ENCODE measurements at regions not wholly inside any gene's neighbourhood (a gene's known extent, or its start where the extent isn't known, plus 50 kb on each side); places are given as distances from the start of the nearest gene placed in this dataset.
"Not testable (repeated sequence)": the region's sequence is repeated elsewhere in the genome, so short reads cannot be mapped to it uniquely, and the experiment has no call there.

DNA sequence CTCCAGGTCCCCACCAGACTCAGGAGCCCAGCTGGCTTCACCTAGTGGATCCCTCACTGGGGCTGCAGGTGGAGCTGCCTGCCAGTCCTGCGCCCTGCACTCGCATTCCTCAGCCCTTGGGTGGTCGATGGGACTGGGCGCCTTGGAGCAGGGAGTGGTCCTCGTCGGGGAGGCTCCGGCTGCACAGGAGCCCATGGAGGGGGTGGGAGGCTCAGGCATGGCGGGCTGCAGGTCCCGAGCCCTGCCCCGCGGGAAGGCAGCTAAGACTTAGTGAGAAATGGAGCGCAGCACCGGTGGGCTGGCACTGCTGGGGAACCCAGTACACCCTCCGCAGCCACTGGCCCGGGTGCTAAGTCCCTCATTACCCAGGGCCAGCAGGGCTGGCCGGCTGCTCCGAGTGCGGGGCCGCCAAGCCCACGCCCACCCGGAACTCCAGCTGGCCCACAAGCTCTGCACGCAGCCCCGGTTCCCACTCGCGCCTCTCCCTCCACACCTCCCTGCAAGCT is 203.4 kb downstream of the DSC3 start:
- not testable (repeated sequence) for DNase-seq (ENCODE audit: extremely low read depth, low read depth)

DNA sequence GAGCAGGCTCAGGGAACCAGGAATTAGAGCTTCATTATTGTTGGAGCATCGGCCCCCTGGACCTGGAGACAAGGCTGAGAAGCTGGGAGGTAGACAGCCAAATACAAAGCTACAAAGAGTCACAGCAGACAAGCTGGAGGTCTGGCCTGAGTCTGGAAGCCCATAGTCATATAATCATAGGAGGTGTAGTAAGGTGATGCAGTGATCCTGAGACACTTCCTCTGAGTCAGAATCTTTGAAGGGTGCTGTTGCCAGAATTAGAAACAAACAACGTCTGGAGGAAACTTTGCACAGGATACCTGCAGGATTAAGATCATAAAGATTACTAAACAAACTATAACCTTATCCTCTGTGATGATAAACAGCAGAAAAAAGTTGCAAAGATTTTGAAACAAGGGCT is 213.8 kb downstream of the DSC3 start:
- DNase-seq (ENCODE audit: extremely low read depth, low read depth) = no peak

DNA sequence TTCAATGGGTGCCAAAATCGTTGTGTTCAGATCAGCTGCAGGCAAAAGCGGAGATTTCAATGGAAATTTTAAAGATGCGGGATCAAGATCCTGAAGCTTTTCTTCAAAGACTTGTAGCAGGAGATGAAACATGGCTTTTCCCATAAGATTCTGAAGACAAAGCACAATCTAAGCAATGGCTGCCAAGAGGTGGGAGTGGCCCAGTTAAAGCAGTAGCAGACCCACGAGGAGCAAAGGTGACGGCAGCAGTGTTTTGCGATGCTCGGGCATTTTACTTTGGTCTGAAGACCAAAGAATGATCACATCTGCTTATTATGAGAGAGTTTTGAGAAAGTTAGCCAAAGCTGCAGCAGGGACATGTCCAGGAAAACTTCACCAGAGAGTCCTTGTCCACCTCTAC is 222.9 kb downstream of the DSC3 start:
- no peak for DNase-seq (ENCODE audit: extremely low read depth, low read depth)

DNA sequence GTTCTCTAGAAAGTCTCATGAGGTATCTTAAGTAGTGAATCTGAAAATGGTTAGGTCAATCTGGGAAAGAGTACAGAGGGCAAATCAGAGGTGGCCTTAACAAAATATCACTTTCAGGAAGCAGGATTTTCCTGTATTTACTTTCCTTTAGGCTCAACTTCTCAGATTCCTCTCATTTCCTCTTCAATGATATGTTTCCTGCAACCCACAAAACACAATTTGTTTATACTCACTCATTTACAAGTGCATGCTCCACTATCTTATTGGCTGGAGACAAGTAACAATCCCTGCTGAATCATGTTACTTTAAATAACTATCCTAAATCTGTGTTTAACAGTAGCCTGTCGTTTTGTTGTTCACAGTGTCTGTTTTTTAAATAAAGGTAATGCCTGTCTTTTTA is 228.1 kb downstream of the DSC3 start:
- DNase-seq (ENCODE audit: extremely low read depth, low read depth) = no peak

DNA sequence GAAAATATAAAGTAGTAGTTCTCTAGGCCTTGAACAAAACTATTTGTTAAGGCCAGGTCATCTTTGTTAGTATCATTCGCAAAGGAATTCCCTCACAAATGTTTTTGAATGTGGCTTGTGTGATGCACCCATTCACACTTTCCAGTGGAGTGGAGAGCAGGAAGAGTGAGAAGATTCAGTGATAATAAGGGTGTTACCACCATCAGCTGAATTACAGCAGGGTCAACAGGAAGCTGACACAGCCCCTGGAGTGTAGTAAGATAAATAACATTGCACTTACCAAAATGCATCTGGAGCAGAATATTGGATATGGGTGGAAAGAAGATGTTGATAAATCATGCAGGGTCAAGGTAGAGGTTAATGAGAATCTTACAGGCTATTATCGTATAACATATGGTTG is 231.0 kb downstream of the DSC3 start:
- no peak for DNase-seq (ENCODE audit: extremely low read depth, low read depth)

DNA sequence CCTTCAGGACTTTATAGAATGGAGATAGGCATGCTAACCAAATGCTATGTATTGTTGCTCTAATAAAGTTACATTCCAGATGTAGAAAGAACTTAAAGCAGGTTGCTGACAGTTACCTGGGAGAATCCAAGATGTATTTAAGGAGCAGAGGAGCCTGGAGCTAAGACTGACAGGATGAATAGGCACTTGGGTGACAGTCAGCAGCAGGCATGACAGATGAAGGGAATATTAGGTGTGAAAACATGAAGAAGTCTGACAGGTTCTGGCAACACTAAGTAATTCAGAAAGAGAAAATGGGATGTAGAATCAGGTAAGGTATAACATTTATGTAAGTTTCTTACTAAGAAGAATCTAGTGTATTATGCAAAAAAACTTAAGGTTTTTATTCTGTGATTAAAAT is 232.0 kb downstream of the DSC3 start:
- no peak for DNase-seq (ENCODE audit: extremely low read depth, low read depth)

DNA sequence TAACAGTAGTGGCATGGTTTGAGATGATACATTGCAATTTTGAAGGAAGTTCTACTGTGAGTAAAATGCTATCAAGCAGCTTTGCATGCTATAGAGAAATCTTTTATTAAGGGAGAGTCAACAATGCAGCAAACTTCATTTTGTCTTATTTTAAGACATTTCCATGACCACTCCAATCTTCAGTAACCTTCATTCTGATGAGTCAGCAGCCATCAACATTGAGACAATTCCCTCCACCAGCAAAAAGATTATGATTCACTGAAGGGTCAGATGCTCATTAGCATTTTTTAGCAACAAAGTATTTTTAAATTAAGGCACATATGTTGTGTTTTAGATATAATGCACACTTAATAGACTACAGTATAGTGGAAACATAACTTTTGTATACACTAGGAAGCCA is 235.7 kb downstream of the DSC3 start:
- no peak for DNase-seq (ENCODE audit: extremely low read depth, low read depth)

DNA sequence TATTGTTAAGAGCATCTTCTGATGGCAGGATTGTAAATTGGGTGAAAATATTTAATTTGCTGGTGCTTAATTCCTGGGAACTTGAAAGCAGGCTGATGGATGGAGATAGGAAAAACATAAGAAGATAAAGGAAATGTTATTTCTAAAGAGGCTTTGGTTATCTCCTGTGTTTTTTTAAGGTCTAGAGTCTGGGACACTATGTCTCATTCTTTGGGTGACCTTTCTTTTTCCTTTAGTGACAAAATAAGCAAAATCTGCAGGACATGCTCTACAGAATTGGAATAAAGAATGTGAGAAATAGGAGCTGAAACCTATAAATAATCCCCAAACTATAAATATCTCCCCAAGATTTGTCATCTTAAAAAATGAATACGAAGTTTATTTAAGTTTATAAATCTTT is 241.7 kb downstream of the DSC3 start:
- DNase-seq (ENCODE audit: extremely low read depth, low read depth) = no peak

DNA sequence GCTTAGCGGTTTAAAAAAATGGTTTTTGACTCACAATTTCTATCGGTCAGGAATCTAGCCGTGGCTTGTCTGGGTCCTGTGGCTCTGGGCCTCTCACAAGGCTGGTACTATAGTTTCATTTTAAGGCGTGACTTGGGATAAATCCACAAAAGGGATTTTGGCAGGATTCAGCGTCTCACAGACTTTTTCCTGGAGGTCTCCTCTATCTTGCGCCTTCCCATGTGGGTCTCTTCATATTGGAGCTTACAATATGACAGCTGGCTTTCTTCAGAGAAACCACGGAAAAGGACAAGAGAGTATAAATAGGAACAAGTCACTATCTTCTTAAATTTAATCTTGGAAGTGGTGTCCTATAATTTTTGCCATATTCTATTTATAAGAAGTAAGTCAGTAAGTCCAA is 250.5 kb downstream of the DSC3 start:
- DNase-seq (ENCODE audit: extremely low read depth, low read depth) = no peak

DNA sequence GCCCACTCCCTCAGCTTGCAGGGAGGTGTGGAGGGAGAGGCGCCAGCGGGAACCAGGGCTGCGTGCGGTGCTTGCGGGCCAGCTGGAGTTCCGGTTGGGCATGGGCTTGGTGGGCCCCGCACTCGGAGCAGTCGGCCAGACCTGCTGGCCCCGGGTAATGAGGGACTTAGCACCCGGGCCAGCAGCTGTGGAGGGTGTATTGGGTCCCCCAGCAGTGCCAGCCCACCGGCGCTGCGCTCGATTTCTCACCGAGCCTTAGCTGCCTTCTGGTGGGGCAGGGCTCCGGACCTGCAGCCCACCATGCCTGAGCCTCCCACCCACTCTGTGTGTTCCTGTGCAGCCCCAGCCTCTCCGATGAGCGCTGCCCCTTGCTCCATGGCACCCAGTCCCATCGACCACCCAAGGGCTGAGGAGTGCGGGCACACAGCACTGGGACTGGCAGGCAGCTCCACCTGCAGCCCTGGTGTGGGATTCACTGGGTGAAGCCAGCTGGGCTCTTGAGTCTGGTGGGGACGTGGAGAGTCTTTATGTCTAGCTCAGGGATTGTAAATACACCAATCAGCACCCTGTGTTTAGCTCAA is 254.0 kb downstream of the DSC3 start:
- not testable (repeated sequence) for DNase-seq (ENCODE audit: extremely low read depth, low read depth)

DNA sequence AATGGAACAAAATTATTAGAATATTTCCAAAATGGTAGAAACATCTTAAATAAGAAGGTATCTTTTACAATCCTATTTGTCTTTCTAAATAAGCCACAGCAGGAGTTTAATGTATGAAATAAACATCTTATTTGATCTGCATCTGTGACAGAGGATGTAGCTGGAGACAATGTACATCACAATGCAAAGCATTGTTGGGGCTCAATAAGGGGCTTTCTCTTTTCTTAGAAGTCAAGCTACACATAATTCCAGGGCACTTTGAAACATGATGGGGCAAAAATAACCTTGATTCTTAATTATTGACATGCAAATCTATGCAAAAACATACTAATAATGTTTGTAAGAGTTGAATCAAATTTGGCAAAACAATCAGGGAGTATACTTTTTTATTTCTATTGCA is 255.1 kb downstream of the DSC3 start:
- no peak for DNase-seq (ENCODE audit: extremely low read depth, low read depth)

DNA sequence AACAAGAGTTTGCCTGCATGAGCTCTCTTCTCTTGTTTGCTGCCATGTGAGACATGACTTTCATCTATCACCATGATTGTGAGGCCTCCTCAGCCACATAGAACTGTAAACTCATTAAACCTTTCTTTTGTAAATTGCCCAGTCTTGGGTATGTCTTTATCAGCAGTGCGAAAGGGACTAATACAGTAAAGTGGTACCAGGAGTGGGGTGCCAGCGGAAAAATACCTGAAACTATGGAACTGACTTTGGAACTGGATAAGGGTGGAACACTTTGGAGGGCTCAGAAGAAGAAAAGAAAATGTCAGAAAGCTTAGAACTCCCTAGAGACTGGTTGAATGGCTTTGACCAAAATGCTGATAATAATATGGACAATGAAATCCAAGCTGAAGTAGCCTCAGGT is 260.9 kb downstream of the DSC3 start:
- no peak for DNase-seq (ENCODE audit: extremely low read depth, low read depth)

DNA sequence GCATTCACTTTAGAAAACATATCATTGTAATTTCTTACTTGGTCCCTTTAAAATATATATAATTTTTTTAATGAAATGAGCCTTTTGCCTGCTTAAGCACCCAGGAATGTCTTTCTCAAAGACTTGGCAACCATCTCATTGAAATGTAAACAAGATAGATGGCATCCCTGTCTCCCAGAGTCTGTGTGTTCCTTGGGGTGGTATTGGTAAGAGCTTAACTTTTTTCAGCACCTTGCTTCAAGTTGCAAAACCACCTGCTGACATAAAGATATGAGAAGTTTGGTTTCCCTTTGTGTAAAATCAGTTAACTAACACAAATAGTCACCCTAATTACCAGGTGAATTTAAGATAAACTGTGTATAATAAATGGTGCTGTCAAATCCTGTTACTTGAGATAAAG is 266.9 kb downstream of the DSC3 start:
- no peak for DNase-seq (ENCODE audit: extremely low read depth, low read depth)

DNA sequence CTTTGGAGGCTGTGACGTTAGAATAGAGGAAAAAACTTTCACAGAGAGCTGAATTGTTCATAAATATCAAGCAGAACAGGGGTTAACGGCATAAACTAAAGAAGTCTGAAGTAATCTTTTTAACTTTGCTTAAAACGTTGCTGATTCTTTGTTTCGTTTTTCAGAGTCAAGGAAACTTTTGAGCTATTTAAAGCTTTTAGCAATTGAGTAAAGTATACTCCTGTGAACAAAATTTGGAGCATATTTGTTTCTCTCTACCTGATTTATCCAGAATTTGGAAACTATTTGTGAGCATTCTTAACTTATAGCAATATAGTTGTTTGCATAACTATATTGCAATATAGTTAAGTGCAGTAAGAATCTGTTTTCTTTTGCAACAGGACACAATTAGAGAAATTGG is 270.4 kb downstream of the DSC3 start:
- DNase-seq (ENCODE audit: extremely low read depth, low read depth) = not testable (repeated sequence)

DNA sequence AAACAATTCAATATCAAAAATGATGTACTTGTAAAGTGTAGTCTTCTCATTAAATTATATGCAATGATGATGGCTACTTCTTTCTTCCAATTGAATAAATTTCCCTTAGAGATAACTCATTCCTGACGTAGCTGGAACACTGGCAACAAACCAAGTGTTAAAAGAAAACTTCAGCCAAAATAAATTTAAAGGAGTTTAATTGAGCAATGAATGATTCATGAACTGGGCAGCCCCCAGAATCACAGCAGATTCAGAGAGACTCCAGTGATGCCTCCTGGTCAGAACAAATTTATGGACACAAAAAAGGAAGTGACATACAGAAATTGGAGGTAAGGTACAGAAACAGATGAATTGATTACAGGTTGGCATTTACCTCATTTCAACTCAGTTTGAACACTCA is 276.5 kb downstream of the DSC3 start:
- DNase-seq (ENCODE audit: extremely low read depth, low read depth) = no peak

DNA sequence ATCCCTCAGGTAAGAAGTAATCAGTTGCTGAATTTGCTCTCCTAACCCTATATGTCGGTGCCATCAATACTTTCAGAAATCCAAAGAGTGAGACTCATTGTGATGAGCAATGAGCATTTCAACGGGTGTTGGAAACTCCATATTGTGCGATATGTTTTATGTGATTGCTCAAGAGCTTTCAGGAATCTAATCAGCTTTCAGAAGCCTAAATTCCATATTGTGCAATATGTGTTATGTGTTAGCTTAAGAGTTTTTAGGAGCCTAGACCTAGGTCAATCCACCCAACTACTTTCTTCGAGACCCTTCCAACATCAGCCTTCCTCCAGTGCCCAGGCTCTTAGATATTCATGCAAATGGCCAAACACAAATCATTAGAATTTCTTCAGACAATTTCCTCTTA is 277.3 kb downstream of the DSC3 start:
- no peak for DNase-seq (ENCODE audit: extremely low read depth, low read depth)

DNA sequence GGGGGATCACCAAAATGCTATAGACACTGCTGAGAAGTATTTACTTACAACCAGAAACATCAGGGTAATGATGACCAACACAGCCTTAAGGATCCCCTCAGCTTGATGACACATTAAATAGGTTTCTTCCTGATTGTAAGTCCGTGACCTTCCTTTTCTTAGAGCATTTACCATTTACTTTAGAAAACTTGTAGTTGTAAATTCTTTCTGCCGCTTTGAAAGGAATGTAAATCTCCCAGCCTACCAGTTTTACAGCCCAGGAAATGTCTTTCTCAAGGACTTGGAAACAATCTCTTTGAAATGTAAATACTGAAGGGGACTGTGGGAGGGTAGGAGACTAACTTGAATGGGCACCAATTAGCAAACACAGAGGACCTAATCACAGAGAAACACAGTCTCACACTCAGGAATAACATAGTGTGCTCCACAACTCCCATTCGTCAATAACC is 278.6 kb downstream of the DSC3 start:
- DNase-seq (ENCODE audit: extremely low read depth, low read depth) = no peak

DNA sequence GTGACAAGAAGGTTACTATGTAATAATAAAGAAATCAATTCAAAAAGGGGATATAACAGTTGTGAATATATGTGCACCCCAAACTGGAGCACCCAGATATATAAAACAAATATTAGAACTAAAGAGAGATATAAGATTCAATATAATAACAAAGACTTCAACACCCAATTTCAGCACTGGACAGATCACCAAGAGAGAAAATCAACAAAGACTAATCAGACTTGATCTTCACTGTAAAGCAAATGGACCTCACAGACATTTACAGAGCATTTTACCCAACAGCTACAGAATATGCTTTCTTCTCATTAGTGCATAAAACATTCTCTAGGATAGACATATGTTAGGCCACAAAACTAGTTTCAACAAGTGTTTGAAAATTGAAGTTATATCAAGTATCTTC is 287.7 kb downstream of the DSC3 start:
- no peak for DNase-seq (ENCODE audit: extremely low read depth, low read depth)

DNA sequence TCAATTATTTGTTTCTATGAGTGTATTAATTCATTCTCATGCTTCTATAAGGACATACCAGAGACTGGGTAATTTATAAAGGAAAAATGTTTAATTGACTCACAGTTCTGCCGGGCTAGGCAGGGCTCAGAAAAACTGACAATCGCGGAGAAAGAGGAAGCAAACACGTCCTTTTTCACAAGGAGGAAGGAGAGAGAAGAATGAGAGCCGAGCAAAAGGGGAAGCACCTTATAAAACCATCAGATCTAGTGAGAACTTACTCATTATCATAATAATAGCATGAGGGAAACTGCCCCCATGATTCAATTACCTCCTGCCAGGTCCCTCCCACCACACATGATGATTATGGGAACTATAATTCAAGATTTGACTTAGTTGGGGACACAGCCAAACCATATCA is 294.0 kb downstream of the DSC3 start:
- DNase-seq (ENCODE audit: extremely low read depth, low read depth) = no peak

DNA sequence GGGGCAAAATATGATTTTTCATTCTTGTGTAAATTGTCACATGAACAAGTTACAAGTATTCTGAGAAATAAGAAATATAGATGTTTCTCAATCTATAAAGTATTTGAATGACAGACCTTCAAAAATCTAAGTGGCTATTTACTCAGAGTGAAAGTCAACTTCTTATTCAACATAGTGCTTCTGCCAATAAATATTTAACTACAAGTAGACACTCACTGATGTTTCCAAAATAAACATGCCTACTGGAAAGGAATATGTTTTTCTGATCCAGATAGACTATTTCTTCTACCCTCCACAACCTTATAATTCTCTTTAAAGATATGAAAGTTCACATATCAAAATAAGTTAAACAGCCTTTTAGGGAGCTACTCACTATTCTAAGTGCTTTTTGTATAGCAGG is 296.3 kb downstream of the DSC3 start:
- no peak for DNase-seq (ENCODE audit: extremely low read depth, low read depth)

DNA sequence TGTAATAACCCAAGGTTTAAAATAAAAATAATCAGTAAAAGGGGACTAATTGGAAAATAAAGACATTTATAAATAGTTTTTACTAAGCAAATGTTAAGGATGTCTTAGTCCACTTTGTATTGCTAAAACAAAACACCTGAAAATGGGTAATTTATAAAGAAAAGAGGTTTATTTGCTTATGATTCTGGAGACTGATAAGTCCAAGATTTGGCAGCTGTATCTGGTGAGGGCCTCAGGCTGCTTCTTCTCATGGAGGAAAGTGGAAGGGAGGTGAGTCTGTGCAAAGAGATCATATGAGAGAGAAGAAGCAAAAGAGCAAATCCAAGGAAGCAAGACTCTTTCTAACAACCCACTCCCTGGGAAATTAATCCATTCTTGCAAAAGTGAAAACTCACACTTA is 299.5 kb downstream of the DSC3 start:
- no peak for DNase-seq (ENCODE audit: extremely low read depth, low read depth)

DNA sequence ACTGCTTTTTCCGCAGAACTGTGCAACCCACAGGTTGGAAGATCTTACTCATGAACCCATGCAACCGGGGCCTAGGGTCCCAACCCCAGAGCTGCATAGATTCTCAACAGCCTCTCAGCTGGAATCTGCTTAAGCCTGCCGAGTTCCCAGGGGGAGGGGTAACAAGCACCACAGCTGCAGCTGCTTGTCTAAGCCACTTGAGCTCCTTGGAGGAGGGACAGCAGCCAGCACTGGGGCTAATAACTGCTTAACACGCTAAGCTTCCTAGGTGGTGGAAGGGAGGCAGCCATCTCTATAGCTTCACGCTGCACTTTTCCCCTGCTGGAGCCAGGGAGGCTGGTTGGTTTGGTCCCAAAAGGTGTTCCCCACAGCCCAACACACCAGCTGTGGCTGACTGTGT is 311.6 kb downstream of the DSC3 start:
- no peak for DNase-seq (ENCODE audit: extremely low read depth, low read depth)

DNA sequence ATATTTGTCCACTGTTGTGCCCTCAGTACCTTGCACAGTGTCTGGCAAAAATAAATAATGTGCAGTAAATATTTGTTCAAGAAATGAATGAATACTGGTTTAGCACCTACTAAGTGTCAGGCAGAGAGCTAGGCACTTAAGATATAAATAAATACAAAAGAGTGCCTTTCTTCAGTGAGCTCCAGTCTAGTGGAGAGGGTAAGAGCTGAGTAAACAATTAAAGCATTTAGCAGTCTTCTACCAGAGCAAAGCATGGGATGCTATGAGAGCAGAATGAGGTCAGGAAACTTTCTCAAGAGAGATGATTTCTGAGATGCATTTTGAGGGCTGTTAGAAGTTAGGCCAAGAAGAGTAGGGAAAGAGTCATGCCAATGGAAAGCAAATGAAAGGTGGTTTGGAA is 314.7 kb downstream of the DSC3 start:
- DNase-seq (ENCODE audit: extremely low read depth, low read depth) = no peak

Measured in NCI-H460 (cell line).